ENCODE measurements at regions not wholly inside any gene's neighbourhood (a gene's known extent, or its start where the extent isn't known, plus 50 kb on each side); places are given as distances from the start of the nearest gene placed in this dataset.

DNA sequence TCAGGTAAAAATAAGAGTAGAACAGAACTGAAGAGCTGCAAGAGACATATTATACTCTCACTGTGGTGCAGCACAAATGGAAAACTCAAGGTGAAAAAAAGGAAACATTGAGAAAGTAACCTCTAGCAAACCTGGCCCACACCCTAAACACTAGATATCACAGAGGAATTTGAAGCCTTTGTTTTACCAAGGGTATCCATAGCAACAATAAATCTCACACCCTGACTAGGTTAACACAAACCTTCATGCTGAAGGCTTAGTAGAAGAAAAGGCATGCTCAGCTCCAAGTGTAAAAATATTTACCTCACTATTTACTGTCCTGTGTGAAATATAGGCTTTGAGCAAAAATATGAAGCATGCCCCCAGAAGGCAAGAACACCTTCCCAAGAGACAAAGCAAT lies 61.9 kb upstream of the TAB3 start:
- no peak for DNase-seq (ENCODE audit: low read depth in 2 of 2)

DNA sequence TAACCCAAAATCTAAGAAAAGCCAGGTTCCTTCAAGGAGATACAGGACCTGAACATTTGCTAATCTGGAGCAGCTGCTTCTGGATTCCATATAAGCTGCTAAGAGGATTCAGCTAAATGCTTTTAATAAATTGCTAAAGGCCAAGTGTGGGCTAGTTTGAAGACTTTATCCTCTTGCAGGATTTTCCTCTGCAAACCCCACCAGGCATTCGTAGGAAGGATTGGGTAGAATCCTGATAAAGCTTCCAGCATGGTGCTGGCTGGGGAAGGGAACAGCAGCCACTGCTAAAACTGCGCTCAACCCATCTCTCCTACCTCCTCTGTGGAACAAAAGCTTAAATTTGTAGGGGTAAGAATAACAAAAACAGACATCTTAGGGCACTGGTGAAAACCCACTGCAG lies 61.3 kb upstream of the TAB3 start:
- DNase-seq (ENCODE audit: low read depth in 2 of 2) = no peak

DNA sequence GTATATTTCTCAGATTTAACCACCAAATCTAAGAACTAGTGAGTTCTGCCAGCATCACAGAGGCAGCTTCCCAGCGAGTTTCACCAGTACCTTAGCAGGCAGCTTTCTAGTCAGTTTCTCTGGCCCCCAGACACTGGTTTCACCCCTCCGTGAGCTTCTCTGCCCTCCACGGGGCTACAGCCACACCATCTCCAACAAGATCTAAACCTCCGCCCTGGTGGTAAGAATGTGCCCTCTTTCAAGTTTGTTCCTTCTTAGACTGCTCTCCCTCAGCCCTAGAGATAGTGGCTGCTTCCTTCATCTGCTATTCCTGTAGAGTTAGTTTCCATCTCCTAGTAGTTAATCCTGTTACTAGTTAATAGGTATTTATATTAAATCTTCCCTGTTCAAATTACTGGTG lies 60.5 kb upstream of the TAB3 start:
- DNase-seq (ENCODE audit: low read depth in 2 of 2) = no peak

DNA sequence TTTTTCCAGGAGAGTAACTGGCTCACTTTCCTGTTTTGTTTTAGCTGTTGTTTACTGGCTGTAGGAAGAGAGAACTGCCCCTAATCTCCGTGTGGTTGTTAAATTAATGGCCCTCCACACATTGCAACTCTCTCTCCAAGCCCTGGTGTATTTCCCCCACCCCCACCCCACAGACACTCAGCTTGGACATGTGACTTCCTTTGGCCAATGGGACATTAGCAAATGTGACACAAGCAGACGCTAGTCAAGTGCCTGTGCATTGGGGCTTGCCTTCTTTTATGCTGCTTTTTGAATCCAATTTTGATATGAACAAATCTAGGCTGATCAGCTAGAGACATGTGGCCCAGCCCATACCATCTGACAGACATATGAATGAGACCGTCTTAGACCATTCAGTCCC lies 59.6 kb upstream of the TAB3 start:
- no peak for DNase-seq (ENCODE audit: low read depth in 2 of 2)

DNA sequence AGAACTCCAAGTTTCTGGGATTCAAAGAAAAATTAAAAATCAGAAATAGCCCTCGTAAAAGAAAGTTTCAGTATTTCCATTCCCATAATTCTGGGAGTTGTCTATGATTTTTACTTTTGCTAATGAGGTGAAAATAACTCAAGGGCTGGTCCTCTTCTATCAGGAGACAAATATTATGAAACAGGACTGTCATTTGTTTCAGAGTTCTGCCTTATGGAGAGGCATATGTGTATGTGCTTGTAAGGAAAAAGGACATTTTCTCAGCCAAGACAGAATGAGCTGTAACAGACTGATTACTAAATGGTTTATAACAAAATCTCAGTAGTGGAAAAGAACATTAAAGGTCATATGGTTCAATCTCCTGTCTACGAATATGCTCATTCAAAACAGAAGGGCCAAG lies 59.0 kb upstream of the TAB3 start:
- no peak for DNase-seq (ENCODE audit: low read depth in 2 of 2)

- DNase-seq (ENCODE audit: low read depth in 2 of 2) = no peak
These were observed 54.9 kb upstream of the TAB3 start for GRCh38 chrX:30943984-30944383.

DNA sequence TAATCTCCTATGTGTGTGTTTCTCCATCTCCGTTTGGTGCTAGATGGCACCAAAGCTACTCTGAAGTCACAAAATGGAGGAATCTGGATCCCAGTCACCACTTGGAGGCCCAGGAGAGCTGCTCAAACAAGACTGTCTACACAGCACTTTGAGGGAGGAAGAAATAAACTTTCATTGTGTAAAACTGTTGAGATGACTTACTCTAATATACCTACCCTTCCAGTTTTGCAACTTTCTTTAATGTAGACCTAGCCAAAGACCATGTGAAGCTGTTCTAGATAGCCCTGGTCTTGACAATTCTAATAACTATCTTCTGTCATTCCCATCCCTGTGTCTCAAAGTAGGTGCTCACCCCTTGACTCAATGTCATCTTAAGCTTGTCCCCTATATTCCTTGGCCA lies 52.8 kb upstream of the TAB3 start:
- DNase-seq (ENCODE audit: low read depth in 2 of 2) = no peak

GRCh38 chrX:30939928-30940327 lies 50.9 kb upstream of the TAB3 start:
- no peak for DNase-seq (ENCODE audit: low read depth in 2 of 2)
